ENCODE measurements at regions not wholly inside any gene's neighbourhood (a gene's known extent, or its start where the extent isn't known, plus 50 kb on each side); places are given as distances from the start of the nearest gene placed in this dataset.

- H2AFZ ChIP-seq (ENCODE audit: low read depth, low read length) = no peak overlapping the region
- H3K27me3 ChIP-seq (ENCODE audit: control insufficient read depth in 2 of 2, insufficient read depth in 2 of 2, low read length in 2 of 2) = peaks cover 0 to 4% of the 10 kb centered on the region in 2 experiments
- H3K9me1 ChIP-seq (replicated peaks; ENCODE audit: control insufficient read depth, extremely low read depth, insufficient read depth, low read length) = no peaks in the 10 kb centered on the region
- no peak overlapping the region for H3K9ac ChIP-seq (replicated peaks; ENCODE audit: extremely low read depth, insufficient read depth, low read length)
- no peak overlapping the region for H3K4me3 ChIP-seq (replicated peaks in 1 of 3; ENCODE audit: insufficient read depth in 1 of 3, low read depth in 1 of 3, low read length in 3 of 3)
- no TSS peak for BruUV-seq (replicated peaks)
- H3K4me2 ChIP-seq (ENCODE audit: insufficient read depth, low read length) = no peak overlapping the region
- H4K20me1 ChIP-seq (replicated peaks; ENCODE audit: control insufficient read depth, extremely low read depth, insufficient read depth, low read length) = no peaks in the 10 kb centered on the region
- dilution Hi-C loops (cut with MboI; ENCODE audit: extremely low pct_ligation_motif_present, low sequenced_read_pairs) = no loop called here
- no peak for FAIRE-seq
- no peaks in the 10 kb centered on the region for H3K79me2 ChIP-seq (ENCODE audit: control insufficient read depth, insufficient read depth, low read length)
- TF ChIP-seq POLR2AphosphoS5 (IDR thresholded peaks at IDR 0.05; ENCODE audit: insufficient read depth, low read depth, low read length) (no peak), CTCF (IDR thresholded peaks at IDR 0.05; ENCODE audit: extremely low read depth in 1 of 2, insufficient read depth in 1 of 2, low read depth in 1 of 2, low read length in 2 of 2) (no peak), MAX (IDR thresholded peaks at IDR 0.05; ENCODE audit: insufficient read depth, insufficient read length) (no peak), FOS (IDR thresholded peaks at IDR 0.05; ENCODE audit: borderline replicate concordance, insufficient read depth, low read length) (no peak), EZH2 (IDR thresholded peaks at IDR 0.05; ENCODE audit: borderline replicate concordance, low read depth, low read length, severe bottlenecking) (no peak), JUN (IDR thresholded peaks at IDR 0.05; ENCODE audit: borderline replicate concordance, insufficient read depth, insufficient read length, low read depth) (no peak), MYC (IDR thresholded peaks at IDR 0.05; ENCODE audit: low read depth, low read length) (no peak), GATA2 (IDR thresholded peaks at IDR 0.05; ENCODE audit: insufficient read depth, insufficient read length, low read depth, low read length) (no peak), POLR2A (IDR thresholded peaks at IDR 0.05; ENCODE audit: low read depth, low read length) (no peak)
- intact Hi-C loops (cut with micrococcal nuclease) = no loop called here
- ChIA-PET CTCF (no interaction called here), POLR2A (no interaction called here)
- no peaks in the 10 kb centered on the region for H3K36me3 ChIP-seq (ENCODE audit: control insufficient read depth in 2 of 2, extremely low read depth in 1 of 2, insufficient read depth in 2 of 2, low read length in 2 of 2)
- no peak for DNase-seq (ENCODE audit: low read depth, low spot score)
- H3K27ac ChIP-seq (ENCODE audit: insufficient read depth, low read depth, low read length) = no peak overlapping the region
- no peaks in the 10 kb centered on the region for H3K9me3 ChIP-seq (replicated peaks; ENCODE audit: control insufficient read depth, insufficient read depth, low read length)
- H3K4me1 ChIP-seq (ENCODE audit: control insufficient read depth, extremely low read depth, insufficient read depth, low read length) = no peaks in the 10 kb centered on the region
Observed at GRCh38 chr2:151197184-151198108, 64.2 kb downstream of the RBM43 start.

Measured in endothelial cell of umbilical vein (primary cell).